NCI-H446 (cell line): ENCODE measurements at regions not wholly inside any gene's neighbourhood (a gene's known extent, or its start where the extent isn't known, plus 50 kb on each side); places are given as distances from the start of the nearest gene placed in this dataset.

Source experiments
- DNase-seq, 2 experiments: peaks; one replicate each; lab custom pipeline; 2025; lab: John Stamatoyannopoulos, UW

GRCh38 chr17:77001487-77001886 lies 133.3 kb downstream of the MGAT5B start:
- no peak for DNase-seq

DNA sequence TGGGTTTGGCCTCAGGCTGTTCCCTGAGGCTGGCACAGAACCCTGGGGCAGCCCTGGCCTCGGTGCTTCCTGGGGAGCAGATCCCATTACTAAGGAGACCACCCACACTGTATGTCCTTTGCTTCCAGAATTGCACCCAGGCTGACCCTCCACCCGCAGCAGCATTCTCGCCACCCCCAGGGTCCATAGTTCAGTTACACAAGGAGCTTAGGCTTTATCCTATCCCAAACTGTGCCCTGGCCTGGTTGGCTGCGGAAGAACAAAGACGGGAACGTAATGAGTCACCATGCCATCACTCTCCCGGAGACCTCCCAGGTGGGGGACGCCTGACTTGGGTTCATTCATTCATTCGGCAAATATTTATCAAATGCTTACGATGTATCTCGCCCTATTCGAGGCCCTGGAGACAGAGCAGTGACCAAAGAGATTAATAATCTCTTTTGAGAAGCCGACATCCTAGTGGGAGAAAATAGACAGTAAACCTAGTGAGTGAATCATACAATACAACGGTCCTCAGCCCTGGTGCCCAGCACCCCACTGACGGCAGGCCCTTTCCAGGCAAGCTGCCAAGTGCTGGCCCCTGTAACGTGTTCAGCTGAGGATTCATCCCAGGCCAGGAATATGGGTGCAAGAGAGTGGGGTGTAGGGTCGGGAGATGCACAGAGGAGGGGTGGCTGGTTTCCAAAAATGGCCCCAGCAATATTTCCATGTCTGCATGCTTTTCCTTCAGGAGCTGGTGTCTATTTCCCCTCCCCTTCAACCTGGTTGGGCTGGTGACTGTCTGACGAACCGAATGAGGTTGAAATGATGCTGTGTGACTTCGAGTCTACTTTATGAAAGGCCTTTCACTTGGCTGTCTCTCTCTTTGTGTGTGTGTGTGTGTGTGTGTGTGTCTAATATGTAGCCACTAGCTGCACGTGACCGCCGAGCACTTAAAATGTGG lies 134.2 kb downstream of the MGAT5B start:
- DNase-seq, result no peak

DNA sequence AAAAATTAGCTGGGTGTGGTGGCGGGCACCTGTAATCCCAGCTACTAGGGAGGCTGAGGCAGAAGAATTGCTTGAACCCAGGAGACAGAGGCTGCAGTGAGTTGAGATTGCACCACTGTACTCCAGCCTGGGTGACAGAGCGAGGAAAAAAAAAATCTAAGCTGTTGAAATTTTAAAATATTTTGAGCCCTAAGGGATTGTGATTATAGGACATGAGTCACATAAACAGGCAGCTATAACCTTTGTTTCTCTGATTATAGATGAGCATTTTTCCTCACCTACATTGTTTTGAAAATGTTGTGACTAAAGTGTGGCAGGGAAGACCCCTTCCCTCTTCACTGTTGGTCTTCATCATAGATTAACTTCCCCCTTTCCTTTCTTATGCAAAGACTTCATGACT lies 135.5 kb downstream of the MGAT5B start:
- DNase-seq, result no peak

GRCh38 chr17:77006971-77007649 lies 133.7 kb upstream of the SEC14L1 start:
- DNase-seq, result no peak

DNA sequence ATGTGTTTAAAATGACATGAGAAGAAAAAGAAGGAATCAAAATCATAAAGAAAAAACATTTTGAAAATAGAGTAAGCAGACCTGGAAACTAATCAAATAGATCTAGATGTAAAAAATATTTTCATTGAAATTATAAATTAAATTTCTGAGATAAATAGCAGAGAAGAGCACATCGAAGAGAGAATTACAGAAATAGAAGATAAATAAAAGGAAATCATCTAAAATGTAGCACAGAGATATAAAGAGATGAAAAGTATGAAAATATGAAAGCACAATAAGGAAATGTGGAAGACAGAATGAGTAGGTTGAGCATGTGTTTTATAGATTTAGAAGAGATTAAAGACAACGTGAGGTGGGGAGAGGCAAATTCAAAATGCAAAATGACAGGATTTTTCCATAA lies 130.9 kb upstream of the SEC14L1 start:
- no peak for DNase-seq

- no peak for DNase-seq
Measured at GRCh38 chr17:77010667-77011066, 130.1 kb upstream of the SEC14L1 start.

DNA sequence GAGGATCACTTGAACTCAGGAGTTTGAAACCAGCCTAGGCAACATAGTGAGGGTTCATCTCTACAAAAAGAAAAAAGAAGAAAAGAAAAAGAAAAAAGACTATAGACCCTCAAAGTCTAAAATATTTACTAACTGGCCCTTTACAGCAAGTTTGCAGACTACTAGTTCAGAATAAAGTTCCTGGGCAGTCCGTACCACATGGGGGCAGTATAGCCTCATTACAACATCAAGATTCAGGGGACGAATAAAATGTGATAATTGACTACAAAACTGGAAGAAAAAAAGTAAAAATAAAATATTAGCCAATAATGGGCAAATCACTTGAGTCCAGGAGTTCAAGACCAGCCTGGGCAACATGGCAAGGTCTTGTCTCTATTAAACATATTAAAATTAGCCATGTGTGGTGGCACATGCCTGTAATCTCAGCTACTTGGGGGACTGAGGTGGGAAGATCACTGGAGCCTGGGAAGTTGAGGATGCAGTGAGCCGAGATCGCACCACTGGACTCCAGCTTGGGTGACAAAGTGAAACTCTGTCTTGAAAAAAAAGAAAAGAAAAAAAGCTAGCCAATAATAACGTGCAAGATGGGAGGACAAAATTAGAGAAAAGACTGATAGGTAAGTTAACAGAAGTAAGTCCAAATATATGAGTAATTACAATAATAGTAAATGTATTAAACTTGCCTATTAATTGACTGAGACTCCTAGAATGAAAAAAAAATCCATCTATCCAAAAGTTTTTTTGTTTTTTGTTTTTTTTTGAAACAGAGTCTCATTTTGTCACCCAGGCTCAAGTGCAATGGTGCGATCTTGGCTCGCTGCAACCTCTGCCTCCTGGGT lies 129.4 kb upstream of the SEC14L1 start:
- peak in 1 of 2 experiments; percentile 70 for DNase-seq

DNA sequence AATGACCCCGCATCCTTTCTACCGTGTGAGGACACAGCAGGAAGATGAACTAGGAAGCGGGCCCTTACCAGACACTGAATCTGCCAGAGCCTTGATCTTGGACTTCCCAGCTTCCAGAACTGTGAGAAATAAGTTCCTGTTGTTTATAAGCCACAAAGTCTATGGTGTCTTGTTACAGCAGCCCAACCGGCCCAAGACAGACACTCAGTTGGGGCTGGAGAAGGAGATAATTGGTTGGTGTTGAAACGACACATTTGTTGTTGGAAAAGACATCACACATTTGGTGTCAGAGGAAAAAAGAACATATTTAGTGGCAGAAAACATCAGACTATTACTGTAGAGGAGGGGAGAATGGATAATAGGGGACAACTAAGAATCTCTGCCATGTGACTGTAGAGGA lies 122.3 kb upstream of the SEC14L1 start:
- no peak for DNase-seq

DNA sequence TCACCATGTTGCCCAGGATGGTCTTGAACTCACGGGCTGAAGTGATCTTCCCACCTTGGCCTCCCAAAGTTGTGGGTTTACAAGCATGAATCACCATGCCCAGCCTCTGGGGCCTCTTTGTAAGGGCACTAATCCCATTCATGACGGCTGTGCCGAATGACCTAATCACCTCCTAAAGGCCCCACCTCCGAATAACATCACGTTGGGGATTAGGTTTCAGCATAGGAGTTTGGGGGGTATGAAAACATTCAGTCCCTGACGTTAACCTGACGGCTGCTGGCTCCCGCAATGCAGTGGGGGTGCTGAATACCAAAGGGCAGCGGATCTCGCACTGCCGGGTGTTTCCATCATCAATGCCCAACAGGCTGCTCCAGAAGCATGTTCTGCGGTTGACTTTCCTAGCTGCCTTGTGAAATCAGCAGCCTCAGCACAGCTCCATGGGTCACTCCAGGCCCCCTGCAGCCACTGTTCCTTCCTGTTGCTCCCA lies 120.8 kb upstream of the SEC14L1 start:
- no peak for DNase-seq

GRCh38 chr17:77020973-77021372 lies 119.8 kb upstream of the SEC14L1 start:
- no peak for DNase-seq

DNA sequence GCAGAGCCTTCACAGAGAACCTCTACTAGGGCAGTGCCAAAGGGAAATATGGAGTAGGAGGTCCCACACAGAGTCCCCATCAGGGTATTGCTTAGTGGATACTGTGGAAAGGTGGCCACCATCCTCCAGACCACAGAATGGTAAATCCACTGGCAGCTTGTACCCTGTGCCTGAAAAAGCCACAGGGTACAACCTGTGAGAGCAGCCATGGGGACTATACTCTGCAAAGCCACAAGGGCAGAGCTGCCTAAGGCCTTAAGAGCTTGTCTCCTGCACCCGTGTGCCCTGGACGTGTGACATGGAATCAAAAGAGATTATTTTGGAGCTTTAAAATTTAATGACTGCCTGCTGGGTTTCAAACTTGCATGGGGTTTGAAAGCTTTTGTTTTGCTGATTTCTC lies 118.0 kb upstream of the SEC14L1 start:
- DNase-seq, result no peak

GRCh38 chr17:77025781-77026180 lies 115.0 kb upstream of the SEC14L1 start:
- no peak for DNase-seq

DNA sequence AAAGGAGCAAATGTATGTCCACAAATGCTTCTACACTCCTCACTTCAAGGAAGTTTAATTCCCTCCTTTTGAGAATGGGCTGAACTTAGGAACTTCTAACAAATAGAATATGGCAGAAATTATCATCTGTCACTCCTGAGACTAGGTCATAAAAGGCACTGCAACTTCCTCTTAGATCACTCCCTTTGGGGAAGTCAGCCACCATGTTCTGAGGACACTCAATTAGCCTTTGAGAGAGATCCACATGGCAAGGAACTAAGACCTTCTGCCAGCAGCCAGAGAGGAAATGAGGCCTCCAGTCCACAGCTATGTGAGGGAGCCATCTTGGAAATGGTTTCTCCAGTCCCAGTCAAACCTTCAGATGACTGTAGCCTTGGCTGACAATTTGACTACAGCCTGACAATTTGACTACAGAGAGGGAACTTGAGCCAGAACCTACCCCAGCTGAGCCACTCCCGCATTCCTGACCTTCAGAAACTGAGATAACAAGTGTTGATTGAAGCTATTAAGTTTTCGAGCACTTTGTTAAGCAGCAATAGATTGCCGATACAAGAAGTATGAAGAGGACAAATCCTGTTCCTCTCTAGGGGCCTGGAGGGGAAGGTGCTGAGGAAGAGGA lies 113.4 kb upstream of the SEC14L1 start:
- no peak for DNase-seq

- no peak for DNase-seq
Measured at GRCh38 chr17:77028900-77029299, 111.9 kb upstream of the SEC14L1 start.

DNA sequence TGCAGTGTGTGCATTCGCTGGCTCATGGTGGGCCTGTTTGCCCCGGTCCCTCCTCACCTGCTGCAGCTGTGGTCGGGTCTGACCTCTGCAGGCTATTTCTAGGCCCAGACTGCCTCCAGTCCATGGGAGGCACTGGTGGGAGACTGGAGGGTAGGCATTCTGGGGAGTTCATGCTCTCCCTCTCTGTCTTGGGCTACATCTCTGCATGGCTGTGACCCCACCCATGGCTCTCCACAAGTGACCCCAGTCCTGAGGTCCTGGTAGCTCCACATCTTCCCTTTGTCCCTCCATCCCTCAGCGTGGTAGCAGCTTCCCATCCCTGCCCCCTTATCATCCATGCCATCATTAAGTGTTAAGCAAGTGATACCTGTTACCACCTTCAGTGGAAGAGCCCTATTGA lies 107.8 kb upstream of the SEC14L1 start:
- DNase-seq, result no peak

DNA sequence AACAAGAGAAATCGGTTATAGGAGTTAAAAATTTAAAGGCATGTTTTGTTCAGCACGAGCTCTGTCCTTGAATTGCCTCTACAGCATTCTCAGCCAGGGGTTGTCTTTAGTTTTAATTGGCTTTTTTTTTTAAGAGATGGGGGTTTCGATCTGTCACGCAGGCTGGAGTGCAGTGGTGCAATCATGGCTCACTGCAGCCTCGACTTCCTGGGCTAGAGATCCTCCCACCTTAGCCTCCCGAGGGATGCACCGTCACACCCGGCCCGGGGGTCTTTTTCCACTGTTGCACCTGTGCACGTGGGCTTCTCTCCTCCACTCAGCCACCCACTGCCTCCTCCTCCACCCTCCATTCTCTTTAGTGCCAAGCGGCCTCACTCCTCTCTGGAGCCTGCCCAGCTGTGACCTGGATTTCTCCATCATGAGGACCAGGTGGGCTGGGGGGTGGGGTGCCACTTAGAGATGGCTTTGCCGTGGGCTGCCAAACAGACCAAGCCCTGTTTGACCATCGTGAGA lies 106.8 kb upstream of the SEC14L1 start:
- DNase-seq, result no peak

GRCh38 chr17:77034677-77035424 lies 105.9 kb upstream of the SEC14L1 start:
- DNase-seq, result no peak

- DNase-seq, result no peak
Measured at GRCh38 chr17:77035526-77035925, 105.2 kb upstream of the SEC14L1 start.

- no peak for DNase-seq
Measured at GRCh38 chr17:77036136-77036840, 104.5 kb upstream of the SEC14L1 start.

GRCh38 chr17:77036841-77037381 lies 103.9 kb upstream of the SEC14L1 start:
- DNase-seq, result no peak
